Lower lobe of right lung (tissue), 2 donors: ENCODE measurements at regions not wholly inside any gene's neighbourhood (a gene's known extent, or its start where the extent isn't known, plus 50 kb on each side); places are given as distances from the start of the nearest gene placed in this dataset.

Experiments used
- ATAC-seq, 2 donors: fragments of 200-7000 bp; cut with Tn5 transposase; one replicate each; pipeline ENCODE4 v1.9.1; 2020 to 2022; ENCODE audit warnings: mild to moderate bottlenecking in 2 of 2, moderate library complexity in 2 of 2
- DNase-seq: peaks from one replicate; pipeline ENCODE4 v3.0.0-alpha.2; 2020
- H3K27ac ChIP-seq: fragments of 200-600 bp; one replicate; pipeline ENCODE4 v1.8.0; 2022
- H3K27me3 ChIP-seq: fragments of 200-600 bp; one replicate; pipeline ENCODE4 v1.8.0; 2022; ENCODE audit warnings: low read depth
- H3K36me3 ChIP-seq: fragments of 200-600 bp; one replicate; pipeline ENCODE4 v1.8.0; 2022; ENCODE audit warnings: mild to moderate bottlenecking
- H3K4me1 ChIP-seq: fragments of 200-600 bp; one replicate; pipeline ENCODE4 v1.8.0; 2022
- H3K4me3 ChIP-seq: fragments of 200-600 bp; one replicate; pipeline ENCODE4 v1.8.0; 2022; ENCODE audit warnings: mild to moderate bottlenecking
- H3K9me3 ChIP-seq: fragments of 200-600 bp; one replicate; pipeline ENCODE4 v1.8.0; 2022
- intact Hi-C: fragments of 100-400 bp; cut with DNase I; formaldehyde crosslinking; loops from one replicate; pipeline ENCODE4 v1.11.0; 2022
- TF ChIP-seq, protein P1 (sequence below): fragments of 200-600 bp; IDR thresholded peaks from one replicate; pipeline ENCODE4 v1.8.0; 2022; ENCODE audit warnings: antibody characterized with exemption, mild to moderate bottlenecking
- donor health status: DM: no; HTN: yes; CAD: no; lungs with severe emphysema.

DNA sequence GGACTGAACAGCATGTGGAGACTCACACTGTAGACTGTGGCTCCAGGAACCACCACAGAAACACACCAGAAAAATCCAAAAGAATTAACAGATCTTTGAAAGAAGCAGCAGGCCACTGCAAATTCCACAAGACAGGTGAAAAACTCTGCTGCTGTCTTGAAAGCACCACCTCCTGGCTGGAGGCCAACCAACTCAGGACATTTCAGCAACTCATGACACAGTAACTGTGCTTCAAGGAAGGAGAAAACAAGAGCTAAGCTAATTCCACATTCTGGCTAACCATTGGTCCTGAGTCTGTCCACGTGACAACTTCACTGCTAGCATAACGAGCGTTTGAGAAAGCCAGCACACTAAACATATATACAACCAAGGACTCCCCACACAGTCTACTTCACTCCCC lies 625.1 kb downstream of the PRELID2 start:
- no peaks in the 10 kb centered on the region for H3K27me3 ChIP-seq
- no peak overlapping the region for H3K4me3 ChIP-seq
- no peaks in the 10 kb centered on the region for H3K4me1 ChIP-seq
- H3K36me3 ChIP-seq, result no peaks in the 10 kb centered on the region
- no peak overlapping the region for H3K27ac ChIP-seq
- DNase-seq (no peak), ATAC-seq (no peak)
- TF ChIP-seq, protein P1, sequence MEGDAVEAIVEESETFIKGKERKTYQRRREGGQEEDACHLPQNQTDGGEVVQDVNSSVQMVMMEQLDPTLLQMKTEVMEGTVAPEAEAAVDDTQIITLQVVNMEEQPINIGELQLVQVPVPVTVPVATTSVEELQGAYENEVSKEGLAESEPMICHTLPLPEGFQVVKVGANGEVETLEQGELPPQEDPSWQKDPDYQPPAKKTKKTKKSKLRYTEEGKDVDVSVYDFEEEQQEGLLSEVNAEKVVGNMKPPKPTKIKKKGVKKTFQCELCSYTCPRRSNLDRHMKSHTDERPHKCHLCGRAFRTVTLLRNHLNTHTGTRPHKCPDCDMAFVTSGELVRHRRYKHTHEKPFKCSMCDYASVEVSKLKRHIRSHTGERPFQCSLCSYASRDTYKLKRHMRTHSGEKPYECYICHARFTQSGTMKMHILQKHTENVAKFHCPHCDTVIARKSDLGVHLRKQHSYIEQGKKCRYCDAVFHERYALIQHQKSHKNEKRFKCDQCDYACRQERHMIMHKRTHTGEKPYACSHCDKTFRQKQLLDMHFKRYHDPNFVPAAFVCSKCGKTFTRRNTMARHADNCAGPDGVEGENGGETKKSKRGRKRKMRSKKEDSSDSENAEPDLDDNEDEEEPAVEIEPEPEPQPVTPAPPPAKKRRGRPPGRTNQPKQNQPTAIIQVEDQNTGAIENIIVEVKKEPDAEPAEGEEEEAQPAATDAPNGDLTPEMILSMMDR, result no peak
- no peaks in the 10 kb centered on the region for H3K9me3 ChIP-seq
- intact Hi-C loops, result no loop called here

DNA sequence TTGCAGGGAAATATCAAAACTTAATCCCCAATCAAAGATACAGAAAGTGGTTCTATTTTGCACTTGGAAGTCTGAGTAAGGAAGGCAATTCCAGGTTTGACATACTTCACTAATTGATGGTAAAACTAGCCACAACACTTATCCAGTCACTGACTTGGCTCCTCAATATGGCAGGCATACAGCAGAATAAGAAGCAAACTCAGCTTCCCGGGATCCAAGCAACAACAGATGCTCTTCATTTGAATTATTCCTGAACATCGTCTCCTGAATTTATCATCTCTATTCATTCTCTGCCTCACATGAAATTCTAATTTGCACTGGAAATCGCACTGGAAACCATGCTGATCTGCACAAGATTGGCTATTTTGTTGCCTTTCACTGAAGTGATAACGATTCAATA lies 629.6 kb downstream of the PRELID2 start:
- DNase-seq (no peak), ATAC-seq (no peak)
- no peak overlapping the region for H3K27ac ChIP-seq
- H3K4me3 ChIP-seq, result no peak overlapping the region
- TF ChIP-seq, protein P1, result no peak
- no peaks in the 10 kb centered on the region for H3K27me3 ChIP-seq
- intact Hi-C loops, result no loop called here
- no peaks in the 10 kb centered on the region for H3K4me1 ChIP-seq
- H3K36me3 ChIP-seq, result no peaks in the 10 kb centered on the region
- no peaks in the 10 kb centered on the region for H3K9me3 ChIP-seq

DNA sequence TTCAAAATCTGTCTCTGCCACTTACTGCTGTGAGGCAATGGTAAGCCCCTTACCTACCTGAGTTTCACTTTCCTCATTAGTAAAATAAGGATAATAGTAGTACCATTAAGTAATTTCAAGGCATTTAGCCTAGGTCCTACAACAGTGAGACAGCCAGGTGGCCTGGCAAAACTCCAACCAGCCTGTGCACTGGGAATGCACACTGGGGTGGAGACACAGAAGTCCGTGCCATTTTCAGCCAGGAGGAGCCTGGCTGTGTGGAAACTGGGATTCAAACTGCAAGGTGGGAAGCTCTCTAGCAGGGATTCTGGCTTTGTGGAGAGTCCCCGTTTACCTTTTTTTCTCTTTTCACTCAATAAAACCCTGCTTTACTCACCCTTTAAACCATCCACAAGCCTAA lies 630.4 kb downstream of the PRELID2 start:
- no peak for ATAC-seq
- intact Hi-C loops, result no loop called here
- TF ChIP-seq, protein P1, result no peak
- no peaks in the 10 kb centered on the region for H3K4me1 ChIP-seq
- no peaks in the 10 kb centered on the region for H3K27me3 ChIP-seq
- no peaks in the 10 kb centered on the region for H3K9me3 ChIP-seq
- DNase-seq, result no peak
- no peak overlapping the region for H3K4me3 ChIP-seq
- no peak overlapping the region for H3K27ac ChIP-seq
- H3K36me3 ChIP-seq, result no peaks in the 10 kb centered on the region

DNA sequence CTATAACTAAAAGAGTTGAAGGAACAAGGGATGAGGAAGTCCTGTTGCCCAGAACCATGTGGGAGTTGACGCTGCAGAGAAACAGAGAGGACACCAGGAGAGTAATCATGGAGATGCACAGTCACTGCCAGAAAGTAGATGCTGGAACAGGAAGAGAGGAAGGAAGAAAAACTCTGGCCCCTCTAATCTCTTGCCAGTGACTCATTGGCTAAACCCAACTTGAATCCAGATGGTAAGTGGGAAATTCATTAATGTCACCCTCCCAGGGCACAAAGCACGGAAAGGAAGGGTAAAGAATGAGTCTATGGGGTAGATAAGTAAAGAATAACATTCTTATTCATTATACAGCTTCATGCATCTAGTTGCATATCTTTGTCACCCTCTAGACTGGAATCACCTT lies 631.9 kb downstream of the PRELID2 start:
- no peak for ATAC-seq
- intact Hi-C loops, result no loop called here
- no peak for DNase-seq
- Histone ChIP-seq H3K36me3 (no peaks in the 10 kb centered on the region), H3K9me3 (no peaks in the 10 kb centered on the region), H3K27me3 (no peaks in the 10 kb centered on the region), H3K4me3 (no peak overlapping the region), H3K27ac (no peak overlapping the region), H3K4me1 (no peaks in the 10 kb centered on the region)
- TF ChIP-seq, protein P1, result no peak

DNA sequence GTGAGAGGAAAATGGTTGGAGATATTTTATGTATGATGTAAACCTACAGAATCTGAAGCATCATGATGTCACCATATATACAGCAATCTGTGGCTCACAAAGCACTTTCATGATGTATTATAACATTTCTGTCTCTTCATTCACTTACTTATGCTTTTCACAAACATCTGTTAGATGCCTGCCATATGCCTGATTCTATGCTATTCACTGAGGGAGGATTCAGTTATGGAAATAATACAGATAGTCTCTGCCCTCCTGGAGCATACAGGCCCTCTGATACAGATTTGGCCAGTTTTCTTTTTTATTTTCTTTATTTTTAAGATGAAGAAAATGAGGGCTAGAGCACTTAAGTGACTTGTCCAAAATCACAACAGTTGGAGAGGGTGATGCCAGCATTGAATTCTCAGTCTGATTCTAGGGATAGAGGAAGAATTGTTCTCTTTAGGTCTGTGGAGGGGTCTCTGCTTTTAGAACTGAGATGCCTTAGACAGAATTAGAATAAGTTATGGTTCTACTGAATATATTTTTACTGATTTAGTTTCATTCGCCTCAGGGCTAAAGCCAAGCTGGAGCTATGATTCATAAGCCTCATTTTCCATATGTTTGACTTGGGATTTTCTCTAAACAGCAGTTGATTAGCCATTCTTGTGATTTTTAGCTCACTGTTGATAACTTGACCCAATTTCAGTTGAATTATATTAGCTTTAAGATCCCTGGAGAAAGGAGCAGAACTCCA lies 636.4 kb downstream of the PRELID2 start:
- intact Hi-C loops, result no loop called here
- TF ChIP-seq, protein P1, result no peak
- no peak overlapping the region for H3K27ac ChIP-seq
- no peak overlapping the region for H3K4me3 ChIP-seq
- H3K9me3 ChIP-seq, result no peaks in the 10 kb centered on the region
- ATAC-seq (no peak), DNase-seq (no peak)
- H3K4me1 ChIP-seq, result no peaks in the 10 kb centered on the region
- H3K27me3 ChIP-seq, result no peaks in the 10 kb centered on the region
- H3K36me3 ChIP-seq, result no peaks in the 10 kb centered on the region
